ENCODE measurements at regions not wholly inside any gene's neighbourhood (a gene's known extent, or its start where the extent isn't known, plus 50 kb on each side); places are given as distances from the start of the nearest gene placed in this dataset.

DNA sequence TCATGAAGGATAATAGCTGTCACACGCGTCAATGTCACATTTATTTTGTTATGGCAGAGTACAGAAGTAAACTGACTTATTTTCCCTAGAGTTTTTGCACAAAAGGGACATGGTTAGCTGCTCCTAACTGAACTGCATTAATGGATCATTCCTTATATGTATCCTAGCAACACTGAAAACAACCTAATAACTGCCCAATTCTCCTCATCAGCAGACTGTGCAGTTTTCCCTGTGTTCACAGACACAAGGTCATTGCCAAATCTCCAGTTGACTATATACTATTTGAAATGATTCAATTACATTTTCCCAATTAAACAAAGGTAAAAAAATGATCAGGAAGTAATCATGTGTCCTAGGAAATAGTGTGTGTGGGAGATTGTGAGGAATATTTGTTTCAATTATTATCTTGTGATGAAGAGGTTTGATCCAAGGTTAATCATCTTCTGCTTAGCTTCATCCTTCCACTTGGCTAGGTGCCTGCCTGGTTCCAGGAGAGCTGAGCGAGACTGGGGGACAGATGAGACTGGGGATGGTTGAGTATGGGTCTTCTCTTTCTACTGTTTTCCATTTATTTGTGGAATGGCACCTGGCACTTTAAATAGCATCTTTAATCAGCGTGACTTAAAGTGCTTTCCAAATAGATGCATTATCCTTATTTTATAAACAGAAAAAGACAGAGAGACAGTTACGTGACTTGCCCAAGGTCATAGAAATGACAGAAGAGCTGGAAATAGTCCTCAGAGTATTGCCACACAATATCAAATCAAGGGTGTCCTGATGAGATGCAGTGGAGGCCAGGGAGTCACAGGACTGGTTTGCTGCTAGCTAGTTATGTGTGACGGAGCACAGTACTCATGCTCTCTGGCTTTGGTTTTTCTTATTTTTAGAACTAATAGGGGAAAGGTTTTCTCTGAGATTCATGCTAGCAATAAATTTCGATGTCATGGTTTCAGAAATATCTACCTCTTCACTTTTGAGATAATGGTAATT is 335.6 kb downstream of the PIK3C3 start:
- ATAC-seq (ENCODE audit: low read depth), result no peak
- H3K9me3 ChIP-seq (ENCODE audit: severe bottlenecking), result no peaks in the 10 kb centered on the region
- no peak overlapping the region for H3K27ac ChIP-seq (ENCODE audit: poor library complexity, severe bottlenecking)
- H3K4me3 ChIP-seq (ENCODE audit: severe bottlenecking), result no peak overlapping the region
- no peaks in the 10 kb centered on the region for H3K36me3 ChIP-seq (ENCODE audit: low read depth)
- no peaks in the 10 kb centered on the region for H3K4me1 ChIP-seq (ENCODE audit: insufficient read depth, poor library complexity, severe bottlenecking)
- no peak for DNase-seq (ENCODE audit: low spot score)
- TF ChIP-seq, protein P1, sequence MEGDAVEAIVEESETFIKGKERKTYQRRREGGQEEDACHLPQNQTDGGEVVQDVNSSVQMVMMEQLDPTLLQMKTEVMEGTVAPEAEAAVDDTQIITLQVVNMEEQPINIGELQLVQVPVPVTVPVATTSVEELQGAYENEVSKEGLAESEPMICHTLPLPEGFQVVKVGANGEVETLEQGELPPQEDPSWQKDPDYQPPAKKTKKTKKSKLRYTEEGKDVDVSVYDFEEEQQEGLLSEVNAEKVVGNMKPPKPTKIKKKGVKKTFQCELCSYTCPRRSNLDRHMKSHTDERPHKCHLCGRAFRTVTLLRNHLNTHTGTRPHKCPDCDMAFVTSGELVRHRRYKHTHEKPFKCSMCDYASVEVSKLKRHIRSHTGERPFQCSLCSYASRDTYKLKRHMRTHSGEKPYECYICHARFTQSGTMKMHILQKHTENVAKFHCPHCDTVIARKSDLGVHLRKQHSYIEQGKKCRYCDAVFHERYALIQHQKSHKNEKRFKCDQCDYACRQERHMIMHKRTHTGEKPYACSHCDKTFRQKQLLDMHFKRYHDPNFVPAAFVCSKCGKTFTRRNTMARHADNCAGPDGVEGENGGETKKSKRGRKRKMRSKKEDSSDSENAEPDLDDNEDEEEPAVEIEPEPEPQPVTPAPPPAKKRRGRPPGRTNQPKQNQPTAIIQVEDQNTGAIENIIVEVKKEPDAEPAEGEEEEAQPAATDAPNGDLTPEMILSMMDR (IDR thresholded peaks at IDR 0.05; ENCODE audit: poor library complexity, severe bottlenecking), result no peak
- H3K27me3 ChIP-seq (ENCODE audit: insufficient read depth, poor library complexity, severe bottlenecking), result no peaks in the 10 kb centered on the region

DNA sequence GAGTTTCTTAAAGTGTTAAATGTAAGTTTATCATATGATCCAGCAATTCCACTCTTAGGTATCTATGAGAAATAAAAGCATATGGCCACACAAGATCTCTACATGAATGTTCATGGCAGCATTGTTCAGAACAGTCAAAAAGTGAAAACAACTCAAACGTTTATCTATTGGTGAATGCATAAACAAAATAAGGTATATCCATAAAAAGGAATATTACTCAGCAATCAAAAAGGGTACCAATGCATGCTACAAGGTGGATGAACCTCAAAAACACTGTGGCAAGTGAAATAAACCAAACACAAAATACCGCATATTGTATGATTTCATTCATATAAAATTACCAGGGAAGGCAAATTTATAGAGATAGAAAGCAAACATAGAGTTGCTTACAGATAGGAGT is 337.6 kb downstream of the PIK3C3 start:
- no peak for ATAC-seq (ENCODE audit: low read depth)
- no peak for DNase-seq (ENCODE audit: low spot score)
- no peaks in the 10 kb centered on the region for H3K4me1 ChIP-seq (ENCODE audit: insufficient read depth, poor library complexity, severe bottlenecking)
- no peak overlapping the region for H3K27ac ChIP-seq (ENCODE audit: poor library complexity, severe bottlenecking)
- H3K27me3 ChIP-seq (ENCODE audit: insufficient read depth, poor library complexity, severe bottlenecking), result no peaks in the 10 kb centered on the region
- TF ChIP-seq, protein P1 (IDR thresholded peaks at IDR 0.05; ENCODE audit: poor library complexity, severe bottlenecking), result no peak
- H3K9me3 ChIP-seq (ENCODE audit: severe bottlenecking), result no peaks in the 10 kb centered on the region
- H3K36me3 ChIP-seq (ENCODE audit: low read depth), result no peaks in the 10 kb centered on the region
- no peak overlapping the region for H3K4me3 ChIP-seq (ENCODE audit: severe bottlenecking)

DNA sequence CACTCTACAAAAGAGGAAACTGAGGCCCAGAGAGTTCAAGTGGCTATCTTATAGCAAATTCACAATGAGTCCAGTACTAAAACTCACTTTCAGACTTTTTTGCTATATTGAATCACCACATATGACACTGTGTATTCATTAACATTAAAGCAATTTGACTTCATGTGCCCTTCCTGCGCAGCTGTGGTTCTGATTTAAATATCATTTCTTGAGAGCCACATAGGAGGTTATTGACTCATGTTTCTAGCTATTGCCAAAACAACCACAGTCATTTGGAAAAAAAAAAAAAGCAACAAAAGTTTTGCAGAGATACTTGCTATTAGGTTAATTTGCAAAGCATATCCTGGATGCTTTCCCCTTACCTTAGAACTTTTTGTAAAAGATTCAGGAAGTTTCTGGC is 341.2 kb downstream of the PIK3C3 start:
- DNase-seq (ENCODE audit: low spot score) (no peak), ATAC-seq (ENCODE audit: low read depth) (no peak)
- Histone ChIP-seq H3K27ac (ENCODE audit: poor library complexity, severe bottlenecking) (no peak overlapping the region), H3K4me1 (ENCODE audit: insufficient read depth, poor library complexity, severe bottlenecking) (no peaks in the 10 kb centered on the region), H3K27me3 (ENCODE audit: insufficient read depth, poor library complexity, severe bottlenecking) (no peaks in the 10 kb centered on the region), H3K4me3 (ENCODE audit: severe bottlenecking) (no peak overlapping the region), H3K9me3 (ENCODE audit: severe bottlenecking) (no peaks in the 10 kb centered on the region), H3K36me3 (ENCODE audit: low read depth) (no peaks in the 10 kb centered on the region)
- TF ChIP-seq, protein P1 (IDR thresholded peaks at IDR 0.05; ENCODE audit: poor library complexity, severe bottlenecking), result no peak

DNA sequence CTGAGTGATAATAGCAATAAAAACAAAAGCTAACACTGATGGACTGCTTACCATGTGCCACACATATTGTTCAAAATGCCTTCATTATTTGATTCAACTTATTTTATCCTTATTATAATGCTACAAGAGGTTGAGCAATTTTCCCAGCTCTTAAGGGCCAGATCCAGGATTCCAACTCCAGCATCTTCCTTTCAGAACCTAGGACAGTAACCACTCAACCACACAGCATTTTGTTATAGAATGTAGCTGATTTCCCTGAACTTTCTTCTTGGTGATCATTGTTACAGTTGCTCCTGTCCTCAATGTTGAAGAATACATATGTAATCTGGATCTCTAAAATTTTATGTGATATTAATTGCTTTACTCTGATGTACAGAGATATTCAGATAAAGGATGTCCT is 341.7 kb downstream of the PIK3C3 start:
- Histone ChIP-seq H3K9me3 (ENCODE audit: severe bottlenecking) (no peaks in the 10 kb centered on the region), H3K27me3 (ENCODE audit: insufficient read depth, poor library complexity, severe bottlenecking) (no peaks in the 10 kb centered on the region), H3K36me3 (ENCODE audit: low read depth) (no peaks in the 10 kb centered on the region), H3K4me3 (ENCODE audit: severe bottlenecking) (no peak overlapping the region), H3K27ac (ENCODE audit: poor library complexity, severe bottlenecking) (no peak overlapping the region), H3K4me1 (ENCODE audit: insufficient read depth, poor library complexity, severe bottlenecking) (no peaks in the 10 kb centered on the region)
- no peak for ATAC-seq (ENCODE audit: low read depth)
- TF ChIP-seq, protein P1 (IDR thresholded peaks at IDR 0.05; ENCODE audit: poor library complexity, severe bottlenecking), result no peak
- DNase-seq (ENCODE audit: low spot score), result no peak
